Neural cell (in vitro differentiated cells): ENCODE measurements at regions not wholly inside any gene's neighbourhood (a gene's known extent, or its start where the extent isn't known, plus 50 kb on each side); places are given as distances from the start of the nearest gene placed in this dataset.

Experiments
- H2AFZ ChIP-seq: fragments of 200-600, 300-800 bp; sonication (generic), shearing (Covaris generic); 2 replicates; pipeline ENCODE4 v1.6.0; 2014; ENCODE audit warnings: low read depth, mild to moderate bottlenecking, antibody characterized with exemption, low read length, moderate library complexity
- H3F3A ChIP-seq: fragments of 200-600 bp; shearing (Covaris generic); 2 replicates; pipeline ENCODE4 v1.6.1; 2016; ENCODE audit warnings: mild to moderate bottlenecking, moderate library complexity, mixed read lengths, antibody characterized with exemption, low read length; ENCODE audit not compliant: insufficient read depth, poor library complexity, severe bottlenecking
- H3K27ac ChIP-seq: fragments of 200-600, 300-800 bp; sonication (generic), shearing (Covaris generic); 2 replicates; pipeline ENCODE4 v1.5.1; 2014; ENCODE audit warnings: mild to moderate bottlenecking, low read length, moderate library complexity
- H3K27me3 ChIP-seq: fragments of 300-800, 200-600 bp; sonication (generic), shearing (Covaris generic); 2 replicates; pipeline ENCODE4 v1.6.0; 2014; ENCODE audit warnings: mild to moderate bottlenecking, low read depth, low read length, moderate library complexity; ENCODE audit not compliant: insufficient read depth
- H3K36me3 ChIP-seq: fragments of 300-800, 200-600 bp; sonication (generic), shearing (Covaris generic); 2 replicates; pipeline ENCODE4 v1.5.1; 2014; ENCODE audit warnings: mild to moderate bottlenecking, antibody characterized with exemption, low read length, moderate library complexity; ENCODE audit not compliant: insufficient read depth
- H3K4me2 ChIP-seq: fragments of 300-800, 200-600 bp; sonication (generic), shearing (Covaris generic); 2 replicates; pipeline ENCODE4 v1.6.0; 2014; ENCODE audit warnings: mild to moderate bottlenecking, low read length
- H3K4me3 ChIP-seq: fragments of 300-800, 200-600 bp; sonication (generic), shearing (Covaris generic); 2 replicates; pipeline ENCODE4 v1.5.1; 2014; ENCODE audit warnings: mild to moderate bottlenecking, low read length, moderate library complexity
- H3K79me2 ChIP-seq: fragments of 200-600 bp; shearing (Covaris generic); replicated peaks from 2 replicates; pipeline ENCODE4 v1.6.0; 2014; ENCODE audit warnings: mild to moderate bottlenecking, low read length, moderate library complexity; ENCODE audit not compliant: insufficient read depth
- H3K9ac ChIP-seq: fragments of 300-800, 200-600 bp; sonication (generic), shearing (Covaris generic); 2 replicates; pipeline ENCODE4 v1.6.1; 2016; ENCODE audit warnings: mild to moderate bottlenecking, low read length, mixed read lengths
- H3K9me2 ChIP-seq: fragments of 200-600 bp; shearing (Covaris generic); 2 replicates; pipeline ENCODE4 v1.6.1; 2016; ENCODE audit warnings: mild to moderate bottlenecking, low read length, mixed read lengths; ENCODE audit not compliant: insufficient read depth
- H3K9me3 ChIP-seq: fragments of 200-600, 300-800 bp; sonication (generic), shearing (Covaris generic); 2 replicates; pipeline ENCODE4 v1.6.1; 2016; ENCODE audit warnings: mild to moderate bottlenecking, mixed run types, low read length, moderate library complexity, mixed read lengths
- H4K20me1 ChIP-seq: fragments of 200-600 bp; shearing (Covaris generic); 2 replicates; pipeline ENCODE4 v1.6.1; 2016; ENCODE audit warnings: mild to moderate bottlenecking, mixed run types; ENCODE audit not compliant: insufficient read depth
- EP300 ChIP-seq: fragments of 450-650 bp; conservative IDR thresholded peaks from 2 replicates; pipeline ENCODE4 v1.6.1; 2014; ENCODE audit warnings: antibody characterized with exemption, mild to moderate bottlenecking, moderate library complexity; ENCODE audit not compliant: poor library complexity, severe bottlenecking
- EZH2 ChIP-seq: fragments of 200-600, 300-800 bp; shearing (Covaris generic), sonication (generic); IDR thresholded peaks from 2 replicates; pipeline ENCODE4 v1.6.1; 2014; ENCODE audit warnings: antibody characterized with exemption, low read length, borderline replicate concordance, mild to moderate bottlenecking; ENCODE audit not compliant: insufficient read depth, poor library complexity, severe bottlenecking
- MXI1 ChIP-seq: fragments of 450-650 bp; conservative IDR thresholded peaks from 2 replicates; pipeline ENCODE4 v1.6.1; 2014; ENCODE audit warnings: antibody characterized with exemption, mild to moderate bottlenecking; ENCODE audit not compliant: poor library complexity, severe bottlenecking
- POLR2AphosphoS5 ChIP-seq: IDR thresholded peaks from 2 replicates; pipeline ENCODE4 v1.6.1; 2012
- RAD21 ChIP-seq: fragments of 450-650 bp; conservative IDR thresholded peaks from 2 replicates; pipeline ENCODE4 v1.6.1; 2014; ENCODE audit warnings: antibody characterized with exemption, mild to moderate bottlenecking, moderate library complexity
- SMC3 ChIP-seq: fragments of 450-650 bp; conservative IDR thresholded peaks from 2 replicates; pipeline ENCODE4 v1.6.1; 2014; ENCODE audit warnings: antibody characterized with exemption, mild to moderate bottlenecking, moderate library complexity; ENCODE audit not compliant: poor library complexity
- TAF1 ChIP-seq: IDR thresholded peaks from 2 replicates; pipeline ENCODE4 v1.6.1; 2012; ENCODE audit warnings: low read depth
- TF ChIP-seq, protein P1 (sequence below): fragments of 450-650 bp; IDR thresholded peaks from 2 replicates; pipeline ENCODE4 v1.5.1; 2014; ENCODE audit warnings: antibody characterized with exemption, mild to moderate bottlenecking, moderate library complexity; ENCODE audit not compliant: poor library complexity, severe bottlenecking
- TF ChIP-seq, protein P2 (sequence below): IDR thresholded peaks from 2 replicates; pipeline ENCODE4 v1.6.1; 2012; ENCODE audit warnings: borderline replicate concordance

DNA sequence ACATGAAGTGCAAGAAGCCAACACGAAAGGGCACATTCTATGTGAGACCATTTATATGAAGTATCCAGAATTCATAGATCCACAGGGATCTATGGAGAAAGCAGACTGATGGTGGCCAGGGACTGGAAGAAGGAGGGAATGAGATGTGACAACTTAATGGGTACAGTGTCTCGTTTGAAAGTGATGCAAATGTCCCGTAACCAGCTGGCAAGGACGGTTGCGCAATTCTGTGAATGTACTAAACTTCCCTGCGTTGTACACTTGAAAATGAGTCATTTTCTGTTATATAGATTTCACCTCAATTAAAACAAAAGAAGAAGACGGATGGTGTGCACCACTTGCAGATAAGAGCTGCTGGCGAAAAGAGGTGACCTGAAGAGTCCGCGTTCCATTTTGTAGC, 861.1 kb downstream of the TYW1 start:
- no peaks in the 10 kb centered on the region for H3K36me3 ChIP-seq
- no peaks in the 10 kb centered on the region for H3K9me3 ChIP-seq
- no peak overlapping the region for H3K4me3 ChIP-seq
- no peaks in the 10 kb centered on the region for H3K27me3 ChIP-seq
- H3K4me2 ChIP-seq = no peak overlapping the region
- H3K9ac ChIP-seq = no peak overlapping the region
- H3F3A ChIP-seq = no peaks in the 10 kb centered on the region
- no peaks in the 10 kb centered on the region for H4K20me1 ChIP-seq
- no peak overlapping the region for H3K27ac ChIP-seq
- H3K79me2 ChIP-seq = no peaks in the 10 kb centered on the region
- TF ChIP-seq POLR2AphosphoS5 (no peak), SMC3 (no peak), EZH2 (no peak), MXI1 (no peak), EP300 (no peak), TAF1 (no peak)
- TF ChIP-seq, protein P1, sequence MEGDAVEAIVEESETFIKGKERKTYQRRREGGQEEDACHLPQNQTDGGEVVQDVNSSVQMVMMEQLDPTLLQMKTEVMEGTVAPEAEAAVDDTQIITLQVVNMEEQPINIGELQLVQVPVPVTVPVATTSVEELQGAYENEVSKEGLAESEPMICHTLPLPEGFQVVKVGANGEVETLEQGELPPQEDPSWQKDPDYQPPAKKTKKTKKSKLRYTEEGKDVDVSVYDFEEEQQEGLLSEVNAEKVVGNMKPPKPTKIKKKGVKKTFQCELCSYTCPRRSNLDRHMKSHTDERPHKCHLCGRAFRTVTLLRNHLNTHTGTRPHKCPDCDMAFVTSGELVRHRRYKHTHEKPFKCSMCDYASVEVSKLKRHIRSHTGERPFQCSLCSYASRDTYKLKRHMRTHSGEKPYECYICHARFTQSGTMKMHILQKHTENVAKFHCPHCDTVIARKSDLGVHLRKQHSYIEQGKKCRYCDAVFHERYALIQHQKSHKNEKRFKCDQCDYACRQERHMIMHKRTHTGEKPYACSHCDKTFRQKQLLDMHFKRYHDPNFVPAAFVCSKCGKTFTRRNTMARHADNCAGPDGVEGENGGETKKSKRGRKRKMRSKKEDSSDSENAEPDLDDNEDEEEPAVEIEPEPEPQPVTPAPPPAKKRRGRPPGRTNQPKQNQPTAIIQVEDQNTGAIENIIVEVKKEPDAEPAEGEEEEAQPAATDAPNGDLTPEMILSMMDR = no peak
- TF ChIP-seq, protein P2, sequence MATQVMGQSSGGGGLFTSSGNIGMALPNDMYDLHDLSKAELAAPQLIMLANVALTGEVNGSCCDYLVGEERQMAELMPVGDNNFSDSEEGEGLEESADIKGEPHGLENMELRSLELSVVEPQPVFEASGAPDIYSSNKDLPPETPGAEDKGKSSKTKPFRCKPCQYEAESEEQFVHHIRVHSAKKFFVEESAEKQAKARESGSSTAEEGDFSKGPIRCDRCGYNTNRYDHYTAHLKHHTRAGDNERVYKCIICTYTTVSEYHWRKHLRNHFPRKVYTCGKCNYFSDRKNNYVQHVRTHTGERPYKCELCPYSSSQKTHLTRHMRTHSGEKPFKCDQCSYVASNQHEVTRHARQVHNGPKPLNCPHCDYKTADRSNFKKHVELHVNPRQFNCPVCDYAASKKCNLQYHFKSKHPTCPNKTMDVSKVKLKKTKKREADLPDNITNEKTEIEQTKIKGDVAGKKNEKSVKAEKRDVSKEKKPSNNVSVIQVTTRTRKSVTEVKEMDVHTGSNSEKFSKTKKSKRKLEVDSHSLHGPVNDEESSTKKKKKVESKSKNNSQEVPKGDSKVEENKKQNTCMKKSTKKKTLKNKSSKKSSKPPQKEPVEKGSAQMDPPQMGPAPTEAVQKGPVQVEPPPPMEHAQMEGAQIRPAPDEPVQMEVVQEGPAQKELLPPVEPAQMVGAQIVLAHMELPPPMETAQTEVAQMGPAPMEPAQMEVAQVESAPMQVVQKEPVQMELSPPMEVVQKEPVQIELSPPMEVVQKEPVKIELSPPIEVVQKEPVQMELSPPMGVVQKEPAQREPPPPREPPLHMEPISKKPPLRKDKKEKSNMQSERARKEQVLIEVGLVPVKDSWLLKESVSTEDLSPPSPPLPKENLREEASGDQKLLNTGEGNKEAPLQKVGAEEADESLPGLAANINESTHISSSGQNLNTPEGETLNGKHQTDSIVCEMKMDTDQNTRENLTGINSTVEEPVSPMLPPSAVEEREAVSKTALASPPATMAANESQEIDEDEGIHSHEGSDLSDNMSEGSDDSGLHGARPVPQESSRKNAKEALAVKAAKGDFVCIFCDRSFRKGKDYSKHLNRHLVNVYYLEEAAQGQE = no peak
- H3K9me2 ChIP-seq = no peaks in the 10 kb centered on the region
- H2AFZ ChIP-seq = no peak overlapping the region

- Histone ChIP-seq H3K27ac (no peak overlapping the region), H3K9ac (no peak overlapping the region), H3K36me3 (no peaks in the 10 kb centered on the region), H3K4me2 (no peak overlapping the region), H3K9me2 (no peaks in the 10 kb centered on the region), H3K27me3 (no peaks in the 10 kb centered on the region), H4K20me1 (no peaks in the 10 kb centered on the region), H3K79me2 (no peaks in the 10 kb centered on the region), H2AFZ (no peak overlapping the region), H3K9me3 (no peaks in the 10 kb centered on the region), H3K4me3 (no peak overlapping the region), H3F3A (no peaks in the 10 kb centered on the region)
- TF ChIP-seq EZH2 (no peak), SMC3 (no peak), POLR2AphosphoS5 (no peak), RAD21 (no peak), EP300 (no peak), MXI1 (no peak), TAF1 (no peak)
- TF ChIP-seq, protein P1 = no peak
- TF ChIP-seq, protein P2 = no peak
Measured at GRCh38 chr7:67858931-67859330, 862.3 kb downstream of the TYW1 start.
